ENCODE measurements at regions not wholly inside any gene's neighbourhood (a gene's known extent, or its start where the extent isn't known, plus 50 kb on each side); places are given as distances from the start of the nearest gene placed in this dataset.

- H3K36me3 ChIP-seq (ENCODE audit: control insufficient read depth, insufficient read depth, low read length) = no peaks in the 10 kb centered on the region
- WGBS, 2 experiments = 80% methylated on average over 1 of the region's 3 CpGs; no CpG with 5 or more reads in 1 of the 2 experiments
These were observed 62.8 kb upstream of the WWC1 start for GRCh38 chr5:168228668-168229067.

GRCh38 chr5:168234133-168234532 lies 57.3 kb upstream of the WWC1 start:
- Histone ChIP-seq H3K4me1 (ENCODE audit: control insufficient read depth, insufficient read depth, low read length) (peaks cover 6% of the 10 kb centered on the region), H3K27ac (ENCODE audit: insufficient read depth, low read depth, low read length, poor library complexity, severe bottlenecking) (no peak overlapping the region), H3K27me3 (ENCODE audit: control insufficient read depth, insufficient read depth, low read length, poor library complexity, severe bottlenecking) (no peaks in the 10 kb centered on the region), H3K36me3 (ENCODE audit: control insufficient read depth, insufficient read depth, low read length) (no peaks in the 10 kb centered on the region), H3K4me3 (ENCODE audit: insufficient read depth, low read depth, low read length) (no peak overlapping the region), H3K9me3 (ENCODE audit: control insufficient read depth, low read length) (no peaks in the 10 kb centered on the region)
- 96 to 97% methylated on average over 2 of the region's 3 CpGs for WGBS, 2 experiments

More at GRCh38 chr5:168228668-168229067, 62.8 kb upstream of the WWC1 start:
- H3K27ac ChIP-seq (ENCODE audit: insufficient read depth, low read depth, low read length, poor library complexity, severe bottlenecking) = no peak overlapping the region
- no peaks in the 10 kb centered on the region for H3K9me3 ChIP-seq (ENCODE audit: control insufficient read depth, low read length)
- no peaks in the 10 kb centered on the region for H3K27me3 ChIP-seq (ENCODE audit: control insufficient read depth, insufficient read depth, low read length, poor library complexity, severe bottlenecking)
- H3K4me1 ChIP-seq (ENCODE audit: control insufficient read depth, insufficient read depth, low read length) = peaks cover 7% of the 10 kb centered on the region
- no peak overlapping the region for H3K4me3 ChIP-seq (ENCODE audit: insufficient read depth, low read depth, low read length)

- H3K36me3 ChIP-seq (ENCODE audit: control insufficient read depth, insufficient read depth, low read length) = no peaks in the 10 kb centered on the region
- no peak overlapping the region for H3K27ac ChIP-seq (ENCODE audit: insufficient read depth, low read depth, low read length, poor library complexity, severe bottlenecking)
- no peak overlapping the region for H3K4me3 ChIP-seq (ENCODE audit: insufficient read depth, low read depth, low read length)
- 65 to 68% methylated on average over 8 of the region's 8 CpGs for WGBS, 2 experiments
- H3K4me1 ChIP-seq (ENCODE audit: control insufficient read depth, insufficient read depth, low read length) = peaks cover 6% of the 10 kb centered on the region
- no peaks in the 10 kb centered on the region for H3K27me3 ChIP-seq (ENCODE audit: control insufficient read depth, insufficient read depth, low read length, poor library complexity, severe bottlenecking)
- no peaks in the 10 kb centered on the region for H3K9me3 ChIP-seq (ENCODE audit: control insufficient read depth, low read length)
These were observed 53.0 kb upstream of the WWC1 start for GRCh38 chr5:168238463-168238862.

- H3K36me3 ChIP-seq (ENCODE audit: control insufficient read depth, insufficient read depth, low read length) = no peaks in the 10 kb centered on the region
- no peak overlapping the region for H3K27ac ChIP-seq (ENCODE audit: insufficient read depth, low read depth, low read length, poor library complexity, severe bottlenecking)
- H3K4me1 ChIP-seq (ENCODE audit: control insufficient read depth, insufficient read depth, low read length) = peaks cover 6% of the 10 kb centered on the region
- no peak overlapping the region for H3K4me3 ChIP-seq (ENCODE audit: insufficient read depth, low read depth, low read length)
- no peaks in the 10 kb centered on the region for H3K27me3 ChIP-seq (ENCODE audit: control insufficient read depth, insufficient read depth, low read length, poor library complexity, severe bottlenecking)
- no peaks in the 10 kb centered on the region for H3K9me3 ChIP-seq (ENCODE audit: control insufficient read depth, low read length)
These were observed 52.1 kb upstream of the WWC1 start for GRCh38 chr5:168239325-168239724.

Measured in ectodermal cell (in vitro differentiated cells).